ENCODE measurements at regions not wholly inside any gene's neighbourhood (a gene's known extent, or its start where the extent isn't known, plus 50 kb on each side); places are given as distances from the start of the nearest gene placed in this dataset.
"Not testable (repeated sequence)": the region's sequence is repeated elsewhere in the genome, so short reads cannot be mapped to it uniquely, and the experiment has no call there.

- Histone ChIP-seq H3K27ac (no peak overlapping the region), H3K9me3 (no peaks in the 10 kb centered on the region), H3K27me3 (peaks cover 0 to 7% (median 0%) of the 10 kb centered on the region in 9 donors), H3K4me1 (no peaks in the 10 kb centered on the region), H3K4me3 (no peak overlapping the region), H3K36me3 (no peaks in the 10 kb centered on the region)
- ATAC-seq, result no peak
- intact Hi-C loops (cut with DNase I), result no loop called here
- TF ChIP-seq CTCF (IDR thresholded peaks at IDR 0.05), result no peak
- no peak for TF ChIP-seq POLR2A (IDR thresholded peaks at IDR 0.05)
- DNase-seq, result no peak
- WGBS, 4 donors, result 78 to 85% (median 82%) methylated on average over 5 of the region's 5 CpGs
Observed at GRCh38 chr2:21371499-21372003, 247.8 kb downstream of the TDRD15 start.

GRCh38 chr2:21372654-21373053, 248.9 kb downstream of the TDRD15 start:
- intact Hi-C loops (cut with DNase I), result no loop called here
- no peak for DNase-seq
- peaks cover 0 to 7% (median 0%) of the 10 kb centered on the region in 9 donors for H3K27me3 ChIP-seq
- ATAC-seq, result no peak
- no peak overlapping the region for H3K27ac ChIP-seq
- no peaks in the 10 kb centered on the region for H3K9me3 ChIP-seq
- H3K36me3 ChIP-seq, result no peaks in the 10 kb centered on the region
- TF ChIP-seq CTCF (IDR thresholded peaks at IDR 0.05), result peak in 7 of 12 donors; percentile 9 to 31 (median 25)
- no peak for TF ChIP-seq POLR2A (IDR thresholded peaks at IDR 0.05)
- WGBS, 4 donors, result 26 to 63% (median 51%) methylated on average over 2 of the region's 2 CpGs
- H3K4me1 ChIP-seq, result no peaks in the 10 kb centered on the region
- no peak overlapping the region for H3K4me3 ChIP-seq

GRCh38 chr2:21376864-21377263, 253.1 kb downstream of the TDRD15 start:
- H3K27ac ChIP-seq, result no peak overlapping the region
- intact Hi-C loops (cut with DNase I), result no loop called here
- no peaks in the 10 kb centered on the region for H3K36me3 ChIP-seq
- 88 to 90% (median 89%) methylated on average over 3 of the region's 3 CpGs for WGBS, 4 donors
- DNase-seq (no peak), ATAC-seq (no peak)
- H3K27me3 ChIP-seq, result peaks cover 0 to 8% (median 0%) of the 10 kb centered on the region in 9 donors
- H3K4me3 ChIP-seq, result no peak overlapping the region
- H3K4me1 ChIP-seq, result no peaks in the 10 kb centered on the region
- TF ChIP-seq CTCF (IDR thresholded peaks at IDR 0.05) (no peak), POLR2A (IDR thresholded peaks at IDR 0.05) (no peak)
- H3K9me3 ChIP-seq, result no peaks in the 10 kb centered on the region

GRCh38 chr2:21379140-21379539, 255.4 kb downstream of the TDRD15 start:
- Histone ChIP-seq H3K27me3 (peaks cover 0 to 4% (median 0%) of the 10 kb centered on the region in 9 donors), H3K36me3 (no peaks in the 10 kb centered on the region), H3K4me3 (no peak overlapping the region), H3K27ac (no peak overlapping the region), H3K4me1 (no peaks in the 10 kb centered on the region), H3K9me3 (no peaks in the 10 kb centered on the region)
- DNase-seq (no peak), ATAC-seq (no peak)
- 80 to 93% (median 81%) methylated on average over 2 of the region's 2 CpGs for WGBS, 4 donors
- intact Hi-C loops (cut with DNase I), result no loop called here
- TF ChIP-seq POLR2A (IDR thresholded peaks at IDR 0.05) (no peak), CTCF (IDR thresholded peaks at IDR 0.05) (no peak)

- DNase-seq; H3K27me3 ChIP-seq; intact Hi-C loops (cut with DNase I); H3K4me1 ChIP-seq; H3K27ac ChIP-seq; H3K9me3 ChIP-seq; ATAC-seq; H3K36me3 ChIP-seq; H3K4me3 ChIP-seq: not testable (repeated sequence)
- 87 to 93% (median 89%) methylated on average over 2 of the region's 2 CpGs for WGBS, 4 donors
Observed at GRCh38 chr2:21379668-21380067, 255.9 kb downstream of the TDRD15 start.

All from heart left ventricle (tissue), 16 donors.